Colonic mucosa (tissue), 4 donors: ENCODE measurements at regions not wholly inside any gene's neighbourhood (a gene's known extent, or its start where the extent isn't known, plus 50 kb on each side); places are given as distances from the start of the nearest gene placed in this dataset.

ENCODE experiments used
- DNase-seq: peaks from one replicate; pipeline ENCODE4 v3.0.0-alpha.2; 2020
- H3K27ac ChIP-seq: fragments of 200-600 bp; one replicate; pipeline ENCODE4 v1.8.0; 2021
- H3K27me3 ChIP-seq: fragments of 200-600 bp; one replicate; pipeline ENCODE4 v1.8.0; 2021
- H3K36me3 ChIP-seq: fragments of 200-600 bp; one replicate; pipeline ENCODE4 v1.8.0; 2021
- H3K4me1 ChIP-seq: fragments of 200-600 bp; one replicate; pipeline ENCODE4 v1.8.0; 2021; ENCODE audit warnings: mild to moderate bottlenecking
- H3K4me3 ChIP-seq: fragments of 200-600 bp; one replicate; pipeline ENCODE4 v1.8.0; 2021
- H3K9ac ChIP-seq, 2 donors: one replicate each; pipeline ENCODE4 v1.7.0; 2013; ENCODE audit warnings: control low read depth in 2 of 2, low read depth in 2 of 2, low read length in 2 of 2
- H3K9me3 ChIP-seq: fragments of 200-600 bp; one replicate; pipeline ENCODE4 v1.8.0; 2021
- intact Hi-C: fragments of 100-400 bp; cut with DNase I; formaldehyde crosslinking; loops from one replicate; pipeline ENCODE4 v1.14.1; 2022
- TF ChIP-seq, protein P1 (sequence below): fragments of 200-600 bp; IDR thresholded peaks from one replicate; pipeline ENCODE4 v1.8.0; 2022; ENCODE audit warnings: antibody characterized with exemption, mild to moderate bottlenecking
- donor health status: healthy.
- donor health status: DM: no; HTN: no; CAD: no.
- donor health status: DM: no; HTN: no; CAD: no.

DNA sequence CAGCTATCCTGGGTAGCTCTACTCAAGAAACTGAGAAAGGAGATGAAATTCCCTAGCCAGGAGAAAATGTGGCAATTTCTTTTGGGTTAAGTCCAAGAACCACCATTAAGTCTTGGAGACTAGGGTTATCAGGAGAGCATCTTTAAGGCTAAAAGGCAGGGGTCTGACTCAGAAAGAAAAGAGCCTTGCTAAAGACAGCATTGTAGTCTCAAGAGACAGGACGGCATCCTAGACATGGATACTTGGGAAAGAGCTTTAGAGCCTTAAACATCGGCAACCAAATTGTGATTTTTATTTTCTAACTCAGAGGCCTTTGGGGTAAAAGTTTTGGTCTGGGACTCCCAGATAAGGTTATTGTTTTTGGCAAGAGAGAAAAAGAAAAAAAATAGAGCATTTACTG is 83.1 kb downstream of the FAS start:
- Histone ChIP-seq H3K4me1 (no peaks in the 10 kb centered on the region), H3K27ac (no peak overlapping the region), H3K9me3 (no peaks in the 10 kb centered on the region), H3K9ac (no peak overlapping the region), H3K36me3 (no peaks in the 10 kb centered on the region), H3K4me3 (no peak overlapping the region), H3K27me3 (no peaks in the 10 kb centered on the region)
- intact Hi-C loops, result no loop called here
- DNase-seq, result no peak
- TF ChIP-seq, protein P1, sequence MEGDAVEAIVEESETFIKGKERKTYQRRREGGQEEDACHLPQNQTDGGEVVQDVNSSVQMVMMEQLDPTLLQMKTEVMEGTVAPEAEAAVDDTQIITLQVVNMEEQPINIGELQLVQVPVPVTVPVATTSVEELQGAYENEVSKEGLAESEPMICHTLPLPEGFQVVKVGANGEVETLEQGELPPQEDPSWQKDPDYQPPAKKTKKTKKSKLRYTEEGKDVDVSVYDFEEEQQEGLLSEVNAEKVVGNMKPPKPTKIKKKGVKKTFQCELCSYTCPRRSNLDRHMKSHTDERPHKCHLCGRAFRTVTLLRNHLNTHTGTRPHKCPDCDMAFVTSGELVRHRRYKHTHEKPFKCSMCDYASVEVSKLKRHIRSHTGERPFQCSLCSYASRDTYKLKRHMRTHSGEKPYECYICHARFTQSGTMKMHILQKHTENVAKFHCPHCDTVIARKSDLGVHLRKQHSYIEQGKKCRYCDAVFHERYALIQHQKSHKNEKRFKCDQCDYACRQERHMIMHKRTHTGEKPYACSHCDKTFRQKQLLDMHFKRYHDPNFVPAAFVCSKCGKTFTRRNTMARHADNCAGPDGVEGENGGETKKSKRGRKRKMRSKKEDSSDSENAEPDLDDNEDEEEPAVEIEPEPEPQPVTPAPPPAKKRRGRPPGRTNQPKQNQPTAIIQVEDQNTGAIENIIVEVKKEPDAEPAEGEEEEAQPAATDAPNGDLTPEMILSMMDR, result no peak

GRCh38 chr10:89069589-89069988 is 79.0 kb downstream of the FAS start:
- no peak for DNase-seq
- no peaks in the 10 kb centered on the region for H3K27me3 ChIP-seq
- H3K4me1 ChIP-seq, result no peaks in the 10 kb centered on the region
- H3K4me3 ChIP-seq, result no peak overlapping the region
- TF ChIP-seq, protein P1, result no peak
- intact Hi-C loops, result no loop called here
- H3K9ac ChIP-seq, result no peak overlapping the region
- no peak overlapping the region for H3K27ac ChIP-seq
- no peaks in the 10 kb centered on the region for H3K36me3 ChIP-seq
- no peaks in the 10 kb centered on the region for H3K9me3 ChIP-seq
